ENCODE measurements at regions not wholly inside any gene's neighbourhood (a gene's known extent, or its start where the extent isn't known, plus 50 kb on each side); places are given as distances from the start of the nearest gene placed in this dataset.

- TF ChIP-seq SIN3A (IDR thresholded peaks at IDR 0.05; ENCODE audit: borderline replicate concordance, insufficient read depth, low read length) (no peak), TAF1 (IDR thresholded peaks at IDR 0.05; ENCODE audit: borderline replicate concordance, insufficient read depth, low read length) (no peak), POLR2AphosphoS5 (IDR thresholded peaks at IDR 0.05; ENCODE audit: low read depth, low read length) (no peak), FOXP2 (optimal IDR thresholded peaks at IDR 0.05; ENCODE audit: borderline replicate concordance, extremely low read depth, extremely low read length, insufficient read depth) (no peak), REST (IDR thresholded peaks at IDR 0.05; ENCODE audit: insufficient read depth in 1 of 2, low read depth in 2 of 2, low read length in 2 of 2) (no peak)
These were observed 219.1 kb upstream of the RGMA start for GRCh38 chr15:93308026-93308690.

- no peak for TF ChIP-seq REST (IDR thresholded peaks at IDR 0.05; ENCODE audit: insufficient read depth in 1 of 2, low read depth in 2 of 2, low read length in 2 of 2)
- no peak for TF ChIP-seq TAF1 (IDR thresholded peaks at IDR 0.05; ENCODE audit: borderline replicate concordance, insufficient read depth, low read length)
- no peak for TF ChIP-seq FOXP2 (optimal IDR thresholded peaks at IDR 0.05; ENCODE audit: borderline replicate concordance, extremely low read depth, extremely low read length, insufficient read depth)
- no peak for TF ChIP-seq SIN3A (IDR thresholded peaks at IDR 0.05; ENCODE audit: borderline replicate concordance, insufficient read depth, low read length)
- no peak for TF ChIP-seq POLR2AphosphoS5 (IDR thresholded peaks at IDR 0.05; ENCODE audit: low read depth, low read length)
These were observed 218.5 kb upstream of the RGMA start for GRCh38 chr15:93307513-93307912.

- TF ChIP-seq POLR2AphosphoS5 (IDR thresholded peaks at IDR 0.05; ENCODE audit: low read depth, low read length) (no peak), REST (IDR thresholded peaks at IDR 0.05; ENCODE audit: insufficient read depth in 1 of 2, low read depth in 2 of 2, low read length in 2 of 2) (no peak), SIN3A (IDR thresholded peaks at IDR 0.05; ENCODE audit: borderline replicate concordance, insufficient read depth, low read length) (no peak), TAF1 (IDR thresholded peaks at IDR 0.05; ENCODE audit: borderline replicate concordance, insufficient read depth, low read length) (no peak), FOXP2 (optimal IDR thresholded peaks at IDR 0.05; ENCODE audit: borderline replicate concordance, extremely low read depth, extremely low read length, insufficient read depth) (no peak)
These were observed 216.3 kb upstream of the RGMA start for GRCh38 chr15:93305306-93305705.

GRCh38 chr15:93302080-93302765 is 213.2 kb upstream of the RGMA start:
- TF ChIP-seq SIN3A (IDR thresholded peaks at IDR 0.05; ENCODE audit: borderline replicate concordance, insufficient read depth, low read length) = no peak
- no peak for TF ChIP-seq FOXP2 (optimal IDR thresholded peaks at IDR 0.05; ENCODE audit: borderline replicate concordance, extremely low read depth, extremely low read length, insufficient read depth)
- no peak for TF ChIP-seq POLR2AphosphoS5 (IDR thresholded peaks at IDR 0.05; ENCODE audit: low read depth, low read length)

GRCh38 chr15:93300796-93301195 is 211.8 kb upstream of the RGMA start:
- no peak for TF ChIP-seq POLR2AphosphoS5 (IDR thresholded peaks at IDR 0.05; ENCODE audit: low read depth, low read length)
- TF ChIP-seq SIN3A (IDR thresholded peaks at IDR 0.05; ENCODE audit: borderline replicate concordance, insufficient read depth, low read length) = no peak
- TF ChIP-seq TAF1 (IDR thresholded peaks at IDR 0.05; ENCODE audit: borderline replicate concordance, insufficient read depth, low read length) = no peak
- no peak for TF ChIP-seq FOXP2 (optimal IDR thresholded peaks at IDR 0.05; ENCODE audit: borderline replicate concordance, extremely low read depth, extremely low read length, insufficient read depth)
- no peak for TF ChIP-seq REST (IDR thresholded peaks at IDR 0.05; ENCODE audit: insufficient read depth in 1 of 2, low read depth in 2 of 2, low read length in 2 of 2)

Measured in PFSK-1 (cell line).